Islet precursor cell (in vitro differentiated cells): ENCODE measurements at regions not wholly inside any gene's neighbourhood (a gene's known extent, or its start where the extent isn't known, plus 50 kb on each side); places are given as distances from the start of the nearest gene placed in this dataset.
"Not testable (repeated sequence)": the region's sequence is repeated elsewhere in the genome, so short reads cannot be mapped to it uniquely, and the experiment has no call there.

Experiments used
- DNase-seq: peaks from one replicate; pipeline ENCODE4 v3.0.0-alpha.2; 2018

DNA sequence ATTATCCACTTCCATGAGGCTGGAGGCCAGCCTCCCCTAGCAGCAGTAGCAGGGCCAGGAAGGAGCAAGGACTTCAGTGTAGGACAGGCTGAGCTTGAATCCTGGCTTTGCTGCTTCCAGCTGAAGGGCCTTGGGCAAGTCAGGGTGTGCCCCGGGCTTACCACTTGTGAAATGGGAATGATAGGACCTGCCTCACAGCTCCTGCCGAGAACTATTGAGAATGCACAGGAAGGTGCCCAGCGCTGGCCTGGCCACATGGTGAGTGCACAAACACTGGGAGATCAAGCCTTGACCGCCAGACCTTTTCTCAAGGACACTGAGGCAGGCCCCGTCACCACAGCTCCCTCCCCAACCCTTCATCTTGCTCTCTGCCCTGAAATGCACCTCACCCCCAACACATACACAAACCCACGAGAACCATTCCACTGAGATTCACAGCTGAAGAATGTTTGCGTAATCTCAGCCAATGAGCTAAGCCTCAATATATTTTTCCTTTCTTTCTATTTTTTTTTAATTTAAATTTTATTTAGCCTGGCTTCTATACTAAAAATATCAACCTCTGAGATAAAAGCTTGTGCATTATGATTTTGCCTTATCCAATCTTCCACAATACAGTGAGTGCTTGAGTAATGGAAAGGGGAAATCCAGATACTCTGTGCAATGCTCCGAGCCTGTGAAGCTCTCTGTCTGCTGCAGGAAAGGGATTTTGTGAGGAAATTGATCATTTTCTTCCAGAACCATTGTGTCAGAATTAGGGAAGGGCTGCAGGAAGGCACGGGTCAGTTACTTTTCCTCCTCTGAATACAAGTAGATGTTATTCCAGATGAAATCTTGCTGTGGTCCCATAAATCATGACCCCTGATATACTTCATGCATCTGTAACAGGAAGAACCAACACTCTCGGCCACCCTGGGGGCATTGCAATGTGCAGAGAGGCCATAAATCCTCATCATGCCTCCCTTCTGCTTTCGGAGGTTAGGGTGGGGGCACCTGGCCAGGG lies 193.9 kb downstream of the TLE3 start:
- DNase-seq: no peak

DNA sequence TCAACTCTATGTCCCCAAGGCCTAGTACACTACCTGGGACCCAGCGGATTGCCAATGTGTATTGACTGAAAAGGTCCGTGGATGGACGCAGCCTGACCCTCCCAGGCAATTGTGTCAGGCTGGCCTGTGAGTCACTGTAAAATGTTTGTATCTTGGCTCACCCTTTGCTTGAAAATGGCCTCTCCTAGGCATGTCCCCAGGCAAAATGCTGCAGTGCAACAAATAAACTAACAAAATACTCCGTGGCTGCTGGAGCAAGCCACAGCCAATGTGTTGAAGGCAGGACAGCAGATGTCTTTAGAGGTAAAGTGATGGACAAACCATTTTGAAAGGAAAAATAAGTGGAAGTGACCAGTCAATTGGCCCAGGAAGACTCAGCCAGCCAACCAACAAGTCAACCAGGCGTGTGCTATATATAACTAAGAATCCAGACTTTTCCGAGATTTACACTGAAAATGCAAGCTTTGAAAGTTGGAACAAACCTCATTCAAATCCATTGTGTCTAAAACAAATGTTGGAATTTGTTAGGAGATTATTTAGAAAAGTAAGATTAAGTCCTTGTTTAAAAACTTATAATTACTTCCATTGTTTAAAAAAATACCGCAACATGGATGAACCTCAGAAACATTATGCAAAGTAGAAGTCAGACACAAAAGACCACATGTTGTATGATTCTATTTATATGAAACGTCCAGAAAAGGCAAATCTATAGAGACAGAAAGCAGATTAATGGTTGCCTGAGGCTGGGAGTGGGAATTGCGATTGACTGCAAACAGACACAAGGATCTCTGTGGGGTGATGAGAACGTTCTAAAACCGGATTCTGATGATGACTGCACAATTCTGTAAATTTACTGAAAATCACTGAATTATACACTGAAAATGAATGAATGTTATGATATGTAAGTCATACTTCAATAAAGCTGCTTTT lies 191.2 kb downstream of the TLE3 start:
- DNase-seq: peak; percentile 86

DNA sequence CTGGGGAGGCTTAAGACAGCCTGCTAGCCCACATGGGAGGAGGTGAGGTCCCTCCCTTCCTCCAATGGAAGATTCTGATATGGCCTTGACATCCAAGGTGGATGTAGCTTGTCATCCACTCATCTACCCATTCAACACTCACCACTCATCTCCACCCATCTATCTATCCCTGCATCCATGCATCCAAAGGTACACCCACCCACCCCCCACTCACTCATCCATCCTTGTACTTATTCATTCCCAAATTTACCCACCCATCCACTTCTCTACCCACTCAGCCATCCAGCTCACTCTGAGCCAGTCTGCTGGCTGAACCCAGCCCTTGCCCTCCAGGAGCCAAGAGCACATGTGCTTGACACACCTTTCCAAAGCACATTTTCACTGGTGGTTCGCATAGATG lies 189.7 kb downstream of the TLE3 start:
- no peak for DNase-seq

DNA sequence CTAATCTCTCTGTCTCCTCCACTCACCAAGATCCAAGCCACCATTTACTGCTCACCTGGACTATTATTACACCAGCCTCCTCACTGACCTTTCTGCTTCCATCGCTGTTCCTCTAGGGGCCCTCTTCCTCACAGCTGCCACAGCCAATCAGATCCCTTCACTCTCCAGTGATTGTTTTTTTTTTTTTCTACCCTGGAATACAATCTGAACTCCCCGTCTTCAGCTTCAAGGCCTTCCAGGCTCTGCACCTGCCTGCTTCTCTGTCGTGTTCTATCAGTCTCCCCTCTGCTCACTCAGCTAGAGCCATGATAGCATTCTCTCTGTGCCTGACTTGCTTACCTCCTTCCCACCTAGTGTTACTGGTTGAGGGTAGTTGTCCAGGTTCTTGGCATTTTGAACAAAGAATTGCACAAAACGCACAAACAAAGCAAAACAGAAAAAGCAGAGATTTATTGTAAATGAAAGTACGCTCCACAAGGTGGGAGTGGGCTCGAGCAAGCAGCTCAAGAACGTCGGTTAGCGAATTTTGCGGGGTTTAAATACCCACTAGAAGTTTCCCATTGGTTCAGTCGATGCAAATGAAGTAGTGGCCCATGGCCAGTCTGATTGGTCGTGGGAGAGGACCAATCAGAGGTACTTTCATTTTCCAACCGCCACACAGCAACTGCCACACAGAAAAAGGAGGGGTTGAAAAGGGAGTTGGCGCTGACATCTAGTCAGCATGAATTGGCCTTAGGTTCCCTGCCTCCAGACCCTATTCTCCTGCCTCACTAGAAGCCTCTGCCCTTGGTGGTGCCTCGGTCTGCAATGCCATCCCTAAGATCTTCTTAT lies 188.9 kb downstream of the TLE3 start:
- no peak for DNase-seq

DNA sequence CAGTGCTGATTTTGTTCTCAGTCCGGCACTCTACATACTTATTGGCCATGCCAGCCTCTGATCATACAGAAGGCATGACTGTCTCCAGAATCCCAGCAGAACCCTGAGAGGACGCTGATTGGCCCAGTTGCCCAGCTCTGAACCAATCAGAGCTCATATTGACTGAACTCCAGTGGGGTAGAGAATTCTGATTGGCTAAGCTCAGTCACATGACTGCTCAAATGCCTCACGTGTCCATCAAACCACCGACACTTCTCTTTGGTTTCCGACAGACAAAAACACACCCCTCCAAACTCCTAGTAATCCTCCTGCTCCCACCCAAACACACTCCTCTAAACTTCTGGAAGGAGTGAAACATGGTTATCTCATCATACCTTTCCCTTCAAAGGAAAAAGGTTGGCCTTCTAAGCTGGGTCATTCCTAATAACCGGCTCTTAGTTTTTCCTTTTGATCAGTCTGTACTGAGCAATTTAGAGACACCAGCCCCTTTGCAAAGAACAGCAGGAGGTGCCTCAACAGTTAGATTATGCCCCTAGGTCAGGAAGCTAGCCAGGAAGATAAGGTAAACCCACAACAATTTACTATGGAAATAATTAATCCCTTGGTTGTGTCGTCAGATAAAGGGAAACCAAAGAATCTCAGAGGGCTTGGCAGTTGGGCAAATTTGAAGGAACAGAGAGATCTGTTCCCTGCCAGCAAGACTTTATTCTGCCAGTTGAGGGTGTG lies 187.8 kb downstream of the TLE3 start:
- peak; percentile 42 for DNase-seq

DNA sequence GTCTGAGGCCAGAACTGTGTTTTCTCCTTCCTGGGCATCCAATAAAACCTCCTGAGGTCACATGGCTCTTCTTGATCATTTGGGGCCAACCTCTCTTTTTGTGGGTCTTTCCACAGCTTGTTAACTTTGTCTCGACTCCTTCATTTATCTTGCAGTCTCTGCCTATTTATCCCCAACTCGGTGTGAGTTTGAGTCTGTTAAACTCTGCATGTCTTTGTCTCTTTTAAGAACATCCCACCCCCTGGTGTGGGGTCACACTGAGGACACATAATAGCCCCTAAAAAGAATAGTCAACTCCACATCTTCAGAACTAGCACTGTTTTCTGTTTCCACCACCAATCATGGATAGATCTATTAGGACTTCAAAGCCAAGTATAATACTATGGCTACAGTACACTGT lies 187.2 kb downstream of the TLE3 start:
- DNase-seq: peak; percentile 7

DNA sequence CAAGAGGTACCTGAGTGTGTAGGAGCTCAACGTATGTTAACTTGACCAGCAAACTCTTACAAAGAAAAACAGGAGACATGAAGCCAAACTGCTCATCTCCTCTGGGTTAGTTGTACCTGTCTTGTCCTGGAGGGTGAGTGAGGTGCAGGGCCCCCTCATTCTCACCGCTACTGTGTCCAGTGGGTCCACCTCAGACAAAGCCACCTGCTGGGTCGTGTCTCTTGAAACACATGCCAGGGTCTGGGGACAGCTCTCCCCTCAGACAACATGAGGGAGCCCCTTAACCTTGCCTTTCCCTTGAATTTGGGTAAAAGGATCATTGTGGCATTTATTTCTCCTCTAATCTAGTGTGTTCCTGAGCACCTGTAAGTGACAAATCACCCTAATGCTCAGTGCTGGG lies 185.6 kb downstream of the TLE3 start:
- no peak for DNase-seq

DNA sequence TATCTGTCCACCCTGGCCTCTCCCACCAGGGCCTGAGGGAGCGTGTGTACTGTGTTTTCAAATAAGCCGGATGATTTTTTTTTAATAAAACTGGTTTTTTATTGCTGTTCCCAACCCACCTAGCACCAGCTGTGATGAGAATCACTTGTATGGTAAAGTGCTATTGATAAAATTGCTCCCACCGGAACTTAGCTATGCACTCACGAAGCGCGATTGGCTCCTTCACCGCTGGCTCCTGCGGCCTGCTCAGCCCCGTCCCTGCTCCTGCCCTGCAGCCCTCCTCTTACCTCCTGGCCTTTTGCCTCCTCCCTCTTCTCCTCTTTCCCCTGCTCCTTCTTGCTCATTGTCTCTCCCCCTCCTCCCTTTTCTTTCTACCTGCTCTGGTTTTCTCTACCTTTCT lies 183.7 kb downstream of the TLE3 start:
- no peak for DNase-seq

DNA sequence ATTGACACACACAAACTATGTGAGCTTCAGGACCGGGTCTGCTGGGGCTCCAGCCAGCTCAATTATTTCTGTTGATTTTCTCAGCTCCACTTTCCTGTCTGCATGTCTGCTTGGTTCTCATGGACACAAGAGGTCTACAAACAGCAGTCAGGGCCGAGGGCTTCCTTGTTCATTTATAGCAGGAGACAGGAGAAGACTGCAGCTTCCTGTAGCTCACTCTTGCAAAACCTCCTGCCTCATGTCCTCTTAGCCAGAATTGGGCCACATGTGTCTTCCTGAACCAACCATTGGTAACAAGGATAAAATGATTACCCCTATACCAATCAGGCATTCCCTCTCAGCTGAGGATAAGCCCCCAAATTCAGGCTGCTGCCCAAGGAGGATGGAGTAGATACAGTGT lies 182.8 kb downstream of the TLE3 start:
- DNase-seq: no peak

DNA sequence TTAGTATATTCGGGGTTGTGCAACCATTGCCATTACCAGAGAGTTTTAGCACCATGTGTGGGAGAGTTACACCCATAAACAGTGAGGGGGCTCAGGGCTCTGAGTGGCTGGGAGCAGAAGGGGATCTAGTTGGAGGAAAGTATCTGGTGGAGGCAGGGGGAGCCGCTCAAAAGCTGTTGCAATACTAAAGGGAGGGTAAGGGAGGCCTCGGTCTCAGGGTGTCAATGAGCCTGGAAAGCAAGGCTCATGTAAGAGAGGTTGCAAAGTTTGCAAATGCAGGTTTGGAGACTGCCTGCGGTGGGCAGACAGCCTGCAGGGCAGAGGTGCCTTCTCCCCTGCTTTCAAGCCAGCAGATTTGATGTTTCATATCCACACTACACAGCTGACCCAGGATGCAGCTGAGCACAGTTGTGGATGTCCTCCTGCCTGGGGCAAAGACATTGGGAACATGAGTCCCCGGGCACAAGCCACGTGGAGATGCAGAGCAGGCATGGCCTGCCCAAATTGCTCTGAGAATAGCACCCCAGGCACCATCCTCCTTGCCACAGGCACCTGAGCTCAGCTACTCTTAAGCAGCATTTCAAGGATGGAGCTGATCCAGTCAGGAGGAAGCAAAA lies 181.4 kb downstream of the TLE3 start:
- DNase-seq: no peak

DNA sequence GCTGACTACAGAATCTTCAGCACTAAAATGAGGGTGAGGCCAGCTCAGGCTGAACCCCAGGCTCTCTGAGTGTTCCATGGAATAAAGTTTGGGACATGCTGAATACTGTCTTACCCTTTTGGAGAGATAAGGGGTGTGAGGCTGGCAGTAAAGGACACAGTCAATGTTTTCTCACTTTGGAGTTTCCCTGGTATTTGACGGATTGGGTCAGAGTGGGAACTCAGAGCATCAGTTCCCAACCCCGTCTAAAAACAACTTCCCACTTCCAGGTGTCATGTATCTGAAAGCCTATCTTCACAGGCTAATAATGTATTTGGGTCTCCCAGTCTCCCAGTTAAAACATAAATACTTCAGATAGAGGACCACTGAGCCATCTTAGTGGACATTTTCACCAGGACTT lies 180.7 kb downstream of the TLE3 start:
- no peak for DNase-seq

DNA sequence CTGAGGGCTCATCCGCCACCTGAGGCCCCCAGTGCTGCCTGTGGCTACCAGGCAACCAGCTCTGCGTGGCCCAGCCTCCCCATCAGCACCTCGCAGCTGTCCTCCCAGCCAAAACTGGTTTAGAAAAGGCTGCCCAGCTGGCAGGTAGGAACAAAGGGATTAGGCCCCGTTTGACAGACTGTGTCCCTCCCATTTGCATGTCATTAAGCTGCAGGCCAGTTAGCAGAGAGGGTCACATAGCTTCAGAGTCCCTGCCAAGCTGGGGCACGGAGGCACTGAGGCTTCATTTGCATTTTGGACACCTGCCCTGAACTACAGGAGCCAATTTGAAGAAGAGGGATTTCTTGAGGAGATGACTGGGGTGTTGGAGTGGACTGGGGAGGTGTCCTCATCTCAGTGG lies 177.9 kb downstream of the TLE3 start:
- DNase-seq: no peak

DNA sequence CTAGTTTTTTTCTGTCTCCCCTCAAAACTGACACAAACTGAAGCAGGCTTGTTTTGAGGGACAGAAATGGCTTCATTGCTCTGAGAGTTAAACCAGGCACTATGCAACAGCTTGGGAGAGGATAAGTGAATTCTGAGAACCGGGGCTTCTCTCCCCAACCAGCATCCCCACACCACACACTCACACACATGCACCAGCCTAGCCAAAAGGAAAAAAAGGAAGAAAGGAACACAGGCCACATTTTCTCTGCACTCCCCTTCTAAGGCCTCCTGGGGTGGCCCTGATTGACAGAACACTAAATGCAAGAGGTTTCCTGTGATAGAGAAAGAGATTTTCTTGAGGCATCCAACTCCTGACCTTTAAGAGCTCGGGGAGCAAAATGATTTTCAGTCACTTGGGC lies 177.5 kb downstream of the TLE3 start:
- no peak for DNase-seq

DNA sequence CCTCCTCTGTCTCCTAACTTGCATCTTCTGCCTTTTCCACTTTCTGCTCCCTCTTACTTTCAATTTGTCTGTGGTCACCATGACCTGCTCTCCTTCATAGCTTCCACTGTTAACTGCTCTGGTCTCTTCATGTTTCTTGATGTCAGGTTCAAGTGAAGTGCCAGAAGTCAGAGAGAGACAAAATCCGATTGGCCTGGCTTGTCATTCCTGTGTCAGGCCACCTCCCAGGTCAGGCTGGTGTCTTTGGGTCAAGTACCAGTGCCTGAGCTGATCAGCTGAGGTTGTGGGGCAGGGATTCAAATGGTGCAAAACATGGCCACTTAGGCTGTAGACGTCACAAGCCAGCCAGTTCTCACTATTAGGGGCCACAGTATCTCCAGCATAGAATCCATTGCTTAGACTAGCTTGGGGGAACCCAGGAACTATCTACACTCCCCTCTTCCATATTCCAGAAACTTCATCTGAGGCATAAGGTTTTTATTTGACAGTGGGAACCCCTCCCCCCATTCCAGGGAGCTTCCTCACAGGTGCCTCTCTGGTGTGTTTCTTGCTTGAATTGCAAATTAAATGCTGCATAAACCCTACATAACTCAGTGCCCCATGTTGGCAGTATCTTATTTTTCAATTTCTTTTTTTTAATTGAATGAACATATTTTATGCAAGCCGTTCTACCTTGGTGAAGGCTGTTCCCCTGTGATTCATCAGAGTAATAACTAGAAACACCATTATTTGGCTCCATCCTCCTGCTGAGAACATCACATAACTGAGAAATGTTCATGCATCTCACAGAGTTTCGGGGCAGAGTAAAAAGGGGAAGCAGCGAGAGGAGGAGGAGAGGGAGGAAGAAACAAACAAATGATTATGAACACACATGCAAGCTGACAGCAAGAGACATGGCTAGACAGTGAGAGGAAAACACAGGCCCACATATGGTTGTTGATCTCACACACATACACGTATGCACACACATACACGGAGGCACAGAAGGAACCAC lies 175.8 kb downstream of the TLE3 start:
- no peak for DNase-seq

DNA sequence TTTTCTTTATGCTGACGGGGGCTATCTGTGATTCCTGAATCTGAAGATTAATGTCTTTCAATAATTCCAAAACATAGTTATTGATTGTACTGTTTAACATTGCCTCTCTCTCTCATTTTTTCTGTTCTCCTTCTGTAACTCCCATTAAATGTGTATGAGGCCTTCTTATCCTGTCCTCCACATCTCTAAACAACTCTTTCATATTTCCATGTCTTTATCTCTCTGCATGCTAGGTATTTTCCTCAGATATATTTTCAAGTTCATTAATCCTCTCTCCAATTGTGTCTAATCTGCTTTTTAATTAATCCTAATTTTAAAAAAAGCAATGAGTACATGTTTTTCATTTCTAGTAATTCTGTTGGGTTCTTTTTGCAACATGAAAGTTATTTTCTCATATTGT lies 173.2 kb downstream of the TLE3 start:
- no peak for DNase-seq

DNA sequence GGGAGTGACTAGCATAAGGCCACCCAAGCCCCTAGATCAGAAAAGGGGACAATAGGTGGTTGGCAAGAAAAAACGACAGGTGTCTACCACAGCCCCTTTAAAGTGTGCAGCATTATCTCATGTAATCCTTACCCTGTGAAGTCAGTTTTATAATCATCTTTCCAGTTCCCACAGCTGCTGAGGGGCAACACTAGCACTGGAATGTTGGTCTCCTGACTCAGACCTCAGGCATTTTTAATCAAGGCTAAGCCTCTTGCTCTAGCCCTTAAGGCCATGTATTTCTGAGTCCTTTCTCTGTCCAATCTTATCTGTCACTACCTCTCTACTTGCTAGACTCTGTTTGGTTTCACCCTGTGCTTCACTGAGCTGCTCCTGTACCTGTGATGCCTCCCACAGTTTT lies 171.7 kb downstream of the TLE3 start:
- peak; percentile 72 for DNase-seq

DNA sequence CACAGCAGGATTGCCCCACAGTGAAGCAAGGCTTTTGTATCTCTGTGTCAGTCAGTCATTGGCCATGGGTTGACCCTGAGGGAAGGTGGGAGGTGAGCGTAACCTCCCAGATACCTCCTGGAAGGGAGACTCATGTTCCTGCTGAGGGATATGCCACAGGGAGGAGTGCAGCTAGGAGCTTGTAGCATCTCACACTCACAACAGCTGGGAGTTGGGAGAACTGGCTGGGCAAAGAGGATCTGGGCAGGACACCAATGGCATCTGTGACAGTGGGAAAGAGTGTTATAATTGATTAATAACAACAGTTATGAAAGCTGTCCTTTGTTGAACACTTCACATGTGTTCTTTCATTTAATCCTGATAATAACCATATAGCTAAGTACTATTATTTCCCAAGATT lies 171.0 kb downstream of the TLE3 start:
- no peak for DNase-seq

DNA sequence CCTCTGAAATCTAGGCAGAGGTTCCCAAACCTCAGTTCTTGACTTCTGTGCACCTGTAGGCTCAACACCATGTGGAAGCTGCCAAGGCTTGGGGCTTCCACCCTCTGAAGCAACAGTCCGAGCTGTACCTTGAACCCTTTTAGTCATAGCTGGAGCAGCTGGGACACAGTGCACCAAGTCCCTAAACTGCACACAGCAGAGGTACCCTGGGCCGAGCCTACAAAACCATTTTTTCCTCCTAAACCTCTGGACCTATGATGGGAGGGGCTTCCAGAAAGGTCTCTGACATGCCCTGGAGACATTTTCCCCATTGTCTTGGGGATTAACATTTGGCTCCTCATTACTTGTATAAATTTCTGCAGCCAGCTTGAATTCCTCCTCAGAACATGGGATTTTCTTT lies 168.8 kb downstream of the TLE3 start:
- DNase-seq: not testable (repeated sequence)

DNA sequence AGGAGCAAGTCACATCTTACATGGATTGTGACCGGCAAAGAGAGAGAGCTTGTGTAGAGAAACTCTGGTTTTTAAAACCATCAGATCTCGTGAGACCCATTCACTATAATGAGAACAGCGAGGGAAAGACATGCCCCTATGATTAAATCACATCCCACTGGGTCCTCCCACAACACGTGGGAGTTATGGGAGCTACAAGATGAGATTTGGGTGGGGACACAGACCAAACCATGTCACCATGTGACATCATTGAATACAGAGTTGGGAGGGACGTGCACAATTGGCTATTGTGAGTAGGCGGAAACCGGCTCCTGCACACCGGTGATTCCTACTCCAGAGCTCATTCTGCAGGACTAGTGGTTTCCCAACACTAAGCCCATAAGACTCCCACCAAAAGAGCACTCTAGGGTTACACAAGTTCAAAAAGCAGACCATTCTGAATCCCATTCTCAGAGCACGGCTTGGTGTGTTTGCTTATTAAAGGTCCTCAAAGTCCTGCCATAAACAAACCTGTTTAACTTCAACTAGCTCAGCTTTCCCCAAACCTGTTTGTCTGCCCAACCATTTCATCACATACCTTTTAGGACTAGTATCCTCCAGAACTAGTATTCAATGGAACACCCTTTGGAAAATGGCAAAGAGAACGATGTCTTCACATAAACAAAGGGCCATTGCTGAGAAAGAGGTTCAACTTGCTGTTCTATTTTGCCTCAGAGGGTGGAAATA lies 167.6 kb downstream of the TLE3 start:
- DNase-seq: no peak

DNA sequence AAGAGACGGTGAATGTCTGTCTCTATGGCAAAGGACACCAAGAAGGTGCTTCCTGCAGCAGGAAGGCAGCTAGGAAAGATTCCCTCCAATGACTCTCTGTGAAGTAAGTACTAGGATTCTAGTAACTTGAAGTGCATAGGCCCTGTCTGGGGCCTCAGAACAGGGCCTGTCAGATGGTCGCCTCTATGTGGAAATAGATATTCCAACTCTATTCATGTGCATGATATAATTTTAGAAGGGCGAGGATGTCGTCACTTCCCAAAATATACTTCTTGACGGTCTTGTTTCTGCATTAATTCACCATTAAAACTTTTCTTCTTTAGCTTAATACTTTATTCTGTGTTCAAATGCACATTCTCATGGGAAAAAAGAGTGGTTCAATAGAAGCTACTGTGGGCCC lies 167.0 kb downstream of the TLE3 start:
- DNase-seq: no peak
